Transverse colon (tissue), 3 donors: ENCODE measurements at regions not wholly inside any gene's neighbourhood (a gene's known extent, or its start where the extent isn't known, plus 50 kb on each side); places are given as distances from the start of the nearest gene placed in this dataset.

Experiments
- CTCF ChIP-seq, 5 experiments: fragments of 200-600 bp in 3 of 5; fragments of 450-650 bp in 2 of 5; sonication (generic) in 3 of 5; IDR thresholded peaks; 1 replicate in 2 of 5; 2 replicates in 3 of 5; pipeline ENCODE4 v1.5.1; 2016 to 2017; ENCODE audit warnings: antibody characterized with exemption in 5 of 5, inconsistent platforms in 3 of 5, mild to moderate bottlenecking in 2 of 5, moderate library complexity in 1 of 5
- EP300 ChIP-seq: sonication (generic); formaldehyde crosslinking; IDR thresholded peaks from one replicate; pipeline ENCODE4 v1.6.1; 2017; ENCODE audit warnings: antibody characterized with exemption, low read depth

- TF ChIP-seq CTCF (IDR thresholded peaks at IDR 0.05) (no peak), EP300 (no peak)
These were observed 433.8 kb upstream of the TCF4 start for GRCh38 chr18:56021809-56022195.
